ENCODE measurements at regions not wholly inside any gene's neighbourhood (a gene's known extent, or its start where the extent isn't known, plus 50 kb on each side); places are given as distances from the start of the nearest gene placed in this dataset.

DNA sequence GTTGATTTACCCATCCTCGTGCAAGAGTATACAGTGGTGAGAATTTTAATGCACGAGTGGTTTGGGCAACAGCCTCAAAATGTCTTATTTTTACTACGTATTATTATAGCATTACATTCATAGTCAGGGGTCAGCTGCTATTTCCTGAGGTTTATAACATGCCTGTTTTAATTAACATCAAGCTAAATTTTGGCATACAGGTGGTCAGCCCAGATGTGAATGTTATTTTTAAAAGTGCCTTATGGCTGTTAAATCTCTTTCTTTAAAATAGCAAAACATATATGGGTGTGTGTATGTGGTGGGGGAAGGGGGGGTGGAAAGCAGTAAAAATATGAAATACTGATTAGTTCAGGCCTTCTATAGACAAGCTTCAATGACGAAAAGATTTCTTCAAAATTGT, 424.5 kb upstream of the CLINT1 start:
- WGBS, 2 donors = 84 to 87% methylated on average over 4 of the region's 4 CpGs
- DNase-seq = no peak
- no peak for TF ChIP-seq CTCF (IDR thresholded peaks at IDR 0.05)
- no peak for FAIRE-seq
- peaks cover 0 to 4% (median 0%) of the 10 kb centered on the region in 3 donors for H3K4me1 ChIP-seq
- intact Hi-C loops (cut with DNase I) = no loop called here
- H3K27ac ChIP-seq = no peak overlapping the region
- no peaks in the 10 kb centered on the region for H3K27me3 ChIP-seq
- H3K36me3 ChIP-seq = no peaks in the 10 kb centered on the region
- no peak for ATAC-seq
- no peak overlapping the region for H3K4me3 ChIP-seq
- no peaks in the 10 kb centered on the region for H3K9me3 ChIP-seq

DNA sequence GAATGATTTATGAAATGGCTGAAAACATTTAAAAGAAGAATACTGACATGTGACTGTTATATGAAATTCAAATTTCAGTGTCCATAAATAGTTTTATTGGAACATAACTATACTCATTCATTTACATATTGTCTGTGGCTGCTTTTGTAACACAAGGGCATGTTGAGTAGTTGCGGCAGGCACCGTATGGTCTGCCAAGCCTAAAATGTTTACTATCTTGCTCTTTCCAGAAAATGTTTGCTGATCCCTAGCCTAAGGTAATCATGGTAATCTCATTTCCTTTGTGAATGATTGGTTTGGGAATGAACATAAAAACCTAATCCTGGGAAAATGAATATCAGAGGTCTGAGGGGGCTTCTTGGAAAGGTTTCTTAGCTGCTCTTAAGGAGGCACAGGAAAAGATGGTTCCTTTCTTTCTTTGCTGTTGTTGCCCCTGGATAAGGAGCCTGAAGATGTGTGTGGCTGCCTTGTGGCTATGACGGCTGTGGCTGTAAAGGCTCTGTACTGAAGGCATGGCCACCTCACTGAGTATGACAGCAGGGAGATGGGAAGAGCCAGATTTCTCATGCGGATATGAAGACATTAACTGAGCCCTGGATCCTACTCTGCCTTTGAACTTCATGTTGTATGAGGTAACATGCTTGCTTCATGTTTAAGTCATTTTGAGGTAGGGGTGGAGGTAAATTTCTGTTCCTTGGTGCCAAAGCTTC, 419.4 kb upstream of the CLINT1 start:
- no peaks in the 10 kb centered on the region for H3K4me1 ChIP-seq
- intact Hi-C loops (cut with DNase I) = no loop called here
- ATAC-seq (no peak), FAIRE-seq (no peak), DNase-seq (no peak)
- WGBS, 2 donors = 78 to 85% methylated on average over 4 of the region's 4 CpGs
- H3K4me3 ChIP-seq = no peak overlapping the region
- no peaks in the 10 kb centered on the region for H3K27me3 ChIP-seq
- H3K27ac ChIP-seq = no peak overlapping the region
- no peak for TF ChIP-seq CTCF (IDR thresholded peaks at IDR 0.05)
- no peaks in the 10 kb centered on the region for H3K9me3 ChIP-seq
- no peaks in the 10 kb centered on the region for H3K36me3 ChIP-seq

GRCh38 chr5:158277276-158277675, 418.3 kb upstream of the CLINT1 start:
- TF ChIP-seq CTCF (IDR thresholded peaks at IDR 0.05) = no peak
- WGBS, 2 donors = 49 to 55% methylated on average over 6 of the region's 6 CpGs
- intact Hi-C loops (cut with DNase I) = no loop called here
- Histone ChIP-seq H3K27ac (no peak overlapping the region), H3K4me1 (no peaks in the 10 kb centered on the region), H3K27me3 (no peaks in the 10 kb centered on the region), H3K9me3 (no peaks in the 10 kb centered on the region), H3K4me3 (no peak overlapping the region), H3K36me3 (no peaks in the 10 kb centered on the region)
- FAIRE-seq (no peak), DNase-seq (no peak), ATAC-seq (no peak)

DNA sequence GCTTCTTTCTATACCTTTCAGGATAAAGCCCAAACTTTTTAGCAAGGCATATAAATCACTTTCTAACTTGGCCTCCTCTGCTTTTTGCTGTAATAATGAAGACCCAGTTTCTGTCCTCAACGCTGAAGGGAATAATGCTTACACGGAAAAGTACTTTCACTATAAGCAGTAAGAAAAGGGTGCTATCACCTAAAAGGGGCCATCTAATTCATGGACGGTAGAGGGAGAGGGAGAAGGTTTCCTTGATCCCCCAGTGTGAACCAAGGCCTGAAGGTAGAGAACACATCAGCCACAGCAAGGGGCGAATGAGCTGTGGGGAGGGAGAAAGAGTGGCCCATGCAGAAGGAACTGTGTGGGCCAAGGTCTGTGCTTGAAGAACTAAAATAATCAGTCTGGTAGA, 417.7 kb upstream of the CLINT1 start:
- no peaks in the 10 kb centered on the region for H3K9me3 ChIP-seq
- H3K27me3 ChIP-seq = no peaks in the 10 kb centered on the region
- 74 to 83% methylated on average over 4 of the region's 4 CpGs for WGBS, 2 donors
- DNase-seq = no peak
- H3K4me1 ChIP-seq = no peaks in the 10 kb centered on the region
- no peak for TF ChIP-seq CTCF (IDR thresholded peaks at IDR 0.05)
- no peak overlapping the region for H3K4me3 ChIP-seq
- no peaks in the 10 kb centered on the region for H3K36me3 ChIP-seq
- no peak for ATAC-seq
- FAIRE-seq = no peak
- no peak overlapping the region for H3K27ac ChIP-seq
- intact Hi-C loops (cut with DNase I) = no loop called here

DNA sequence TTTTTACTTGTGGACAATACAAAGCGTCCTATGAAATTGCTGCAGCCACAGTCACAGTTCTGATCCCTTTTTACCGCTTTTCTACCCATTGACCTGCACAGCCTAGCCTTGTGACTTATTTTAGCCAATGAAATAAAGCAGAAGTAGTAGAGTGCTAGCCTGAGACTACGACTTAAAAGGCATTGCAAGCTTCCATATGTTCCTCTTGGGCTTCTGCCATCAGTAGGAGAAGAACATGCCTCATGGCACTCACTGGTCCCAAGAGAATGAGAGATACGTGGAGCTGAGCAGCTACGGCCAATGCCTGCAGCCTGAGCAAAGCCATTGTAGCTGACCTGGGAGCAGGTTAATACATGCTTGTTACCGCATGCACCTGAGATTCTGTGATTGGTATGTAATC, 416.6 kb upstream of the CLINT1 start:
- no peaks in the 10 kb centered on the region for H3K36me3 ChIP-seq
- 81 to 88% methylated on average over 6 of the region's 6 CpGs for WGBS, 2 donors
- no peaks in the 10 kb centered on the region for H3K4me1 ChIP-seq
- H3K4me3 ChIP-seq = no peak overlapping the region
- no peak for FAIRE-seq
- TF ChIP-seq CTCF (IDR thresholded peaks at IDR 0.05) = no peak
- ATAC-seq = no peak
- no peak for DNase-seq
- H3K27ac ChIP-seq = no peak overlapping the region
- H3K9me3 ChIP-seq = no peaks in the 10 kb centered on the region
- intact Hi-C loops (cut with DNase I) = no loop called here
- no peaks in the 10 kb centered on the region for H3K27me3 ChIP-seq

Measured in pancreas (tissue), 10 donors.